Panc1 (cell line): ENCODE measurements at regions not wholly inside any gene's neighbourhood (a gene's known extent, or its start where the extent isn't known, plus 50 kb on each side); places are given as distances from the start of the nearest gene placed in this dataset.

Experiments used
- CTCF ChIP-seq: fragments of 450-650 bp; IDR thresholded peaks from 2 replicates; pipeline ENCODE4 v1.5.1; 2017; ENCODE audit warnings: mild to moderate bottlenecking
- SIN3A ChIP-seq: IDR thresholded peaks from 2 replicates; pipeline ENCODE4 v1.6.1; 2012; ENCODE audit warnings: low read depth, mild to moderate bottlenecking, low read length, moderate library complexity, borderline replicate concordance; ENCODE audit not compliant: insufficient read depth

GRCh38 chr5:30891660-30892059, 301.8 kb upstream of the CDH6 start:
- TF ChIP-seq CTCF (no peak), SIN3A (no peak)
